WTC11 (cell line): ENCODE measurements at regions not wholly inside any gene's neighbourhood (a gene's known extent, or its start where the extent isn't known, plus 50 kb on each side); places are given as distances from the start of the nearest gene placed in this dataset.

Experiments
- ATAC-seq: fragments of 200-7000 bp; cut with Tn5 transposase; 2 replicates; pipeline ENCODE4 v1.10.0; 2021; ENCODE audit warnings: mild to moderate bottlenecking, moderate library complexity
- CTCF ChIA-PET: fragments of 300-600 bp; sonication (Branson Sonifier 250); formaldehyde crosslinking; loops from one replicate; lab custom pipeline; 2021; ENCODE audit warnings: antibody characterized with exemption; lab: Charles Lee
- POLR2A ChIA-PET: fragments of 350-600 bp; sonication (Branson Sonifier 250); formaldehyde crosslinking; loops from one replicate; lab custom pipeline; 2021; ENCODE audit warnings: antibody characterized with exemption; lab: Charles Lee
- DNase-seq: peaks from one replicate; pipeline ENCODE4 v3.0.0; 2021; ENCODE audit warnings: low spot score
- H3K27ac Mint-ChIP-seq: 2 replicates; pipeline ENCODE4 v1.8.0; 2021; ENCODE audit warnings: mixed read lengths
- H3K27me3 Mint-ChIP-seq: 2 replicates; pipeline ENCODE4 v1.8.0; 2021; ENCODE audit warnings: low read depth, mild to moderate bottlenecking, moderate library complexity, mixed read lengths
- H3K36me3 Mint-ChIP-seq: 2 replicates; pipeline ENCODE4 v1.8.0; 2021; ENCODE audit warnings: mixed read lengths
- H3K4me1 Mint-ChIP-seq: 2 replicates; pipeline ENCODE4 v1.8.0; 2022; ENCODE audit warnings: mixed read lengths
- H3K4me3 Mint-ChIP-seq: 2 replicates; pipeline ENCODE4 v1.8.0; 2021; ENCODE audit warnings: mild to moderate bottlenecking, moderate library complexity, mixed read lengths
- H3K9me3 Mint-ChIP-seq: 2 replicates; pipeline ENCODE4 v1.8.0; 2021; ENCODE audit warnings: mixed read lengths
- CBFB ChIP-seq: sonication (generic); formaldehyde crosslinking; IDR thresholded peaks from 2 replicates; pipeline ENCODE4 v1.8.1; 2022; ENCODE audit warnings: mild to moderate bottlenecking, low read depth, missing genetic modification reagents
- CREM ChIP-seq: sonication (generic); formaldehyde crosslinking; IDR thresholded peaks from 2 replicates; pipeline ENCODE4 v1.8.1; 2022; ENCODE audit warnings: mild to moderate bottlenecking, missing genetic modification reagents, moderate library complexity
- EMX1 ChIP-seq: fragments of 250-450 bp; sonication (Bioruptor Pico); IDR thresholded peaks from 2 replicates; pipeline ENCODE4 v1.8.0; 2021; ENCODE audit warnings: mild to moderate bottlenecking
- ESRRA ChIP-seq: sonication (generic); formaldehyde crosslinking; IDR thresholded peaks from 2 replicates; pipeline ENCODE4 v1.8.1; 2022; ENCODE audit warnings: mild to moderate bottlenecking, missing genetic modification reagents, borderline replicate concordance
- ETV6 ChIP-seq: sonication (generic); formaldehyde crosslinking; IDR thresholded peaks from 2 replicates; pipeline ENCODE4 v1.8.1; 2022; ENCODE audit warnings: mild to moderate bottlenecking, missing genetic modification reagents
- FOXJ3 ChIP-seq: sonication (generic); formaldehyde crosslinking; IDR thresholded peaks from 2 replicates; pipeline ENCODE4 v1.9.0; 2021; ENCODE audit warnings: missing genetic modification reagents, mild to moderate bottlenecking, borderline replicate concordance
- FOXP1 ChIP-seq: sonication (generic); formaldehyde crosslinking; IDR thresholded peaks from 2 replicates; pipeline ENCODE4 v1.8.0; 2022; ENCODE audit warnings: missing genetic modification reagents, mild to moderate bottlenecking, moderate library complexity, borderline replicate concordance
- HMGA2 ChIP-seq: fragments of 250-450 bp; sonication (Bioruptor Pico); IDR thresholded peaks from 2 replicates; pipeline ENCODE4 v1.4.0; 2021; ENCODE audit warnings: mild to moderate bottlenecking, moderate library complexity
- JAZF1 ChIP-seq: fragments of 250-450 bp; sonication (Bioruptor Pico); IDR thresholded peaks from 2 replicates; pipeline ENCODE4 v1.9.0; 2021; ENCODE audit warnings: moderate library complexity, mild to moderate bottlenecking, inconsistent platforms
- JUN ChIP-seq: sonication (generic); formaldehyde crosslinking; IDR thresholded peaks from 2 replicates; pipeline ENCODE4 v1.8.0; 2023; ENCODE audit warnings: mild to moderate bottlenecking, missing genetic modification reagents
- KAT7 ChIP-seq: sonication (generic); formaldehyde crosslinking; IDR thresholded peaks from 2 replicates; pipeline ENCODE4 v1.8.1; 2023; ENCODE audit warnings: missing genetic modification reagents, mild to moderate bottlenecking, borderline replicate concordance
- MYBL2 ChIP-seq: sonication (generic); formaldehyde crosslinking; IDR thresholded peaks from 2 replicates; pipeline ENCODE4 v1.8.1; 2023; ENCODE audit warnings: mild to moderate bottlenecking, moderate library complexity, missing genetic modification reagents
- NFE2L1 ChIP-seq: sonication (generic); formaldehyde crosslinking; IDR thresholded peaks from 2 replicates; pipeline ENCODE4 v1.8.1; 2023; ENCODE audit warnings: missing genetic modification reagents
- NFYB ChIP-seq: sonication (generic); formaldehyde crosslinking; conservative IDR thresholded peaks from 2 replicates; pipeline ENCODE4 v1.8.0; 2022; ENCODE audit warnings: low read depth, missing genetic modification reagents
- NR1H2 ChIP-seq: sonication (generic); formaldehyde crosslinking; IDR thresholded peaks from 2 replicates; pipeline ENCODE4 v1.9.0; 2021; ENCODE audit warnings: mild to moderate bottlenecking, moderate library complexity, missing genetic modification reagents
- NR2C2 ChIP-seq: sonication (generic); formaldehyde crosslinking; IDR thresholded peaks from 2 replicates; pipeline ENCODE4 v1.8.0; 2022; ENCODE audit warnings: mild to moderate bottlenecking, missing genetic modification reagents
- PRRX2 ChIP-seq: fragments of 250-450 bp; sonication (Bioruptor Pico); IDR thresholded peaks from 2 replicates; pipeline ENCODE4 v1.8.0; 2021; ENCODE audit warnings: mild to moderate bottlenecking
- SOX15 ChIP-seq: fragments of 250-450 bp; sonication (Bioruptor Pico); IDR thresholded peaks from 2 replicates; pipeline ENCODE4 v1.9.0; 2021; ENCODE audit warnings: mild to moderate bottlenecking
- SP1 ChIP-seq: sonication (generic); formaldehyde crosslinking; conservative IDR thresholded peaks from 2 replicates; pipeline ENCODE4 v1.8.1; 2022; ENCODE audit warnings: missing genetic modification reagents
- ZNF317 ChIP-seq: sonication (generic); formaldehyde crosslinking; IDR thresholded peaks from 2 replicates; pipeline ENCODE4 v1.8.1; 2023; ENCODE audit warnings: low read depth, mild to moderate bottlenecking, moderate library complexity, missing genetic modification reagents, borderline replicate concordance
- TF ChIP-seq, protein P1 (sequence below): sonication (generic); formaldehyde crosslinking; IDR thresholded peaks from 2 replicates; pipeline ENCODE4 v1.8.0; 2022; ENCODE audit warnings: mild to moderate bottlenecking, missing genetic modification reagents
- TF ChIP-seq, protein P2 (sequence below): sonication (generic); formaldehyde crosslinking; conservative IDR thresholded peaks from 2 replicates; pipeline ENCODE4 v1.8.1; 2023; ENCODE audit warnings: mild to moderate bottlenecking, low read depth, missing genetic modification reagents, moderate library complexity
- TF ChIP-seq, protein P3 (sequence below): sonication (generic); formaldehyde crosslinking; IDR thresholded peaks from 2 replicates; pipeline ENCODE4 v1.8.1; 2023; ENCODE audit warnings: mild to moderate bottlenecking, missing genetic modification reagents, moderate library complexity
- TF ChIP-seq, protein P4 (sequence below): sonication (generic); formaldehyde crosslinking; IDR thresholded peaks from 2 replicates; pipeline ENCODE4 v1.8.1; 2023; ENCODE audit warnings: mild to moderate bottlenecking, missing genetic modification reagents, borderline replicate concordance
- TF ChIP-seq, protein P5 (sequence below): sonication (generic); formaldehyde crosslinking; IDR thresholded peaks from 2 replicates; pipeline ENCODE4 v1.8.0; 2022; ENCODE audit warnings: mild to moderate bottlenecking, missing genetic modification reagents
- TF ChIP-seq, protein P6 (sequence below): fragments of 250-450 bp; sonication (Bioruptor Pico); IDR thresholded peaks from 2 replicates; pipeline ENCODE4 v2.1.2; 2022; ENCODE audit warnings: mild to moderate bottlenecking, moderate library complexity
- TF ChIP-seq, protein P7 (sequence below): sonication (generic); formaldehyde crosslinking; conservative IDR thresholded peaks from 2 replicates; pipeline ENCODE4 v1.8.1; 2022; ENCODE audit warnings: mild to moderate bottlenecking, missing genetic modification reagents

DNA sequence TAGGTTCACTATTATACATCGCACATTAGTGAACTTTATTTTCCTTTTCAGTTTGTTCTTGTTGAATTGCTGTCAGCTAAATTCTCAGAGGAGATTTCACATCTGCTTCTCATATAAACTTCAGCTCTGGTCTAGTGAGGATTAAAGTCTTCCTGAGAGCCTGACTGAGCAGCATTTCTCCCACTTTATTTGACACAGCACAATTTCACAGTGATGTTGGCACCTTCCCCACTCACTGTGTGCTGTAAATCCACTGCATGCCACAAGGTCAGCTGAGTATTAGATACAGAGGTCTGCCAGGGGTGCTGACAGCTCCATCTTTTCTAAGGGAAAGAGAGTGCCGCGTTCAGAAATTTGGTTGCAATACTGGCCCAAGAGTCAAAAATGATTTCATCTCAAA, 567.4 kb downstream of the PRR16 start:
- no peak for DNase-seq
- H3K36me3 Mint-ChIP-seq, result no peaks in the 10 kb centered on the region
- H3K9me3 Mint-ChIP-seq, result no peaks in the 10 kb centered on the region

DNA sequence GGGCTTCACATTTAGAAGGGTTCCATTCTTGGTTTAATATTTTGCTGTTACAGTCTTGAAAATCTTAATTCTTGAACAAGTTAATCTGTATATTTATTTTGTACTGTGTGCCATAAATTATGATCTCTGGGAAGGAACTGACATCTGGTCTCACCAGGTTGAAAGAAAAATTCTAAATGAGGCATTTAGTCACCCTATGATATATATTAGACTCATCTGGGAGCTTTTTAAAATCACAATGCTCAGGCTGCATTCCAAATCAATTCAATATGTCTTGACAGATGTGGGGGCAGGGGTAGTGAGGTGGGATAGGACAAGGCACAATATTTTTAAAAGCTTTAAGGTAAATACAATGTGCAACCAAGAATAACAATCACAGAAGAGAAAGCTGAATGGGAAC, 569.2 kb downstream of the PRR16 start:
- TF ChIP-seq EMX1 (CRISPR knock-in tag), result no peak
- TF ChIP-seq, protein P1, sequence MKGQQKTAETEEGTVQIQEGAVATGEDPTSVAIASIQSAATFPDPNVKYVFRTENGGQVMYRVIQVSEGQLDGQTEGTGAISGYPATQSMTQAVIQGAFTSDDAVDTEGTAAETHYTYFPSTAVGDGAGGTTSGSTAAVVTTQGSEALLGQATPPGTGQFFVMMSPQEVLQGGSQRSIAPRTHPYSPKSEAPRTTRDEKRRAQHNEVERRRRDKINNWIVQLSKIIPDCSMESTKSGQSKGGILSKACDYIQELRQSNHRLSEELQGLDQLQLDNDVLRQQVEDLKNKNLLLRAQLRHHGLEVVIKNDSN, result no peak
- no peak for TF ChIP-seq PRRX2
- TF ChIP-seq, protein P2, sequence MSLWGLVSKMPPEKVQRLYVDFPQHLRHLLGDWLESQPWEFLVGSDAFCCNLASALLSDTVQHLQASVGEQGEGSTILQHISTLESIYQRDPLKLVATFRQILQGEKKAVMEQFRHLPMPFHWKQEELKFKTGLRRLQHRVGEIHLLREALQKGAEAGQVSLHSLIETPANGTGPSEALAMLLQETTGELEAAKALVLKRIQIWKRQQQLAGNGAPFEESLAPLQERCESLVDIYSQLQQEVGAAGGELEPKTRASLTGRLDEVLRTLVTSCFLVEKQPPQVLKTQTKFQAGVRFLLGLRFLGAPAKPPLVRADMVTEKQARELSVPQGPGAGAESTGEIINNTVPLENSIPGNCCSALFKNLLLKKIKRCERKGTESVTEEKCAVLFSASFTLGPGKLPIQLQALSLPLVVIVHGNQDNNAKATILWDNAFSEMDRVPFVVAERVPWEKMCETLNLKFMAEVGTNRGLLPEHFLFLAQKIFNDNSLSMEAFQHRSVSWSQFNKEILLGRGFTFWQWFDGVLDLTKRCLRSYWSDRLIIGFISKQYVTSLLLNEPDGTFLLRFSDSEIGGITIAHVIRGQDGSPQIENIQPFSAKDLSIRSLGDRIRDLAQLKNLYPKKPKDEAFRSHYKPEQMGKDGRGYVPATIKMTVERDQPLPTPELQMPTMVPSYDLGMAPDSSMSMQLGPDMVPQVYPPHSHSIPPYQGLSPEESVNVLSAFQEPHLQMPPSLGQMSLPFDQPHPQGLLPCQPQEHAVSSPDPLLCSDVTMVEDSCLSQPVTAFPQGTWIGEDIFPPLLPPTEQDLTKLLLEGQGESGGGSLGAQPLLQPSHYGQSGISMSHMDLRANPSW (CRISPR knock-in tag), result no peak
- no peak for TF ChIP-seq ZNF317 (CRISPR knock-in tag)
- no peak for TF ChIP-seq NR2C2 (CRISPR knock-in tag)
- TF ChIP-seq NFE2L1, result no peak
- no peak for TF ChIP-seq SOX15
- TF ChIP-seq SP1 (CRISPR knock-in tag), result no peak
- no peak for TF ChIP-seq JUN (CRISPR knock-in tag)
- no peak for TF ChIP-seq ESRRA (CRISPR knock-in tag)
- no peak for TF ChIP-seq FOXJ3
- TF ChIP-seq NFYB (CRISPR knock-in tag), result no peak
- TF ChIP-seq, protein P3, sequence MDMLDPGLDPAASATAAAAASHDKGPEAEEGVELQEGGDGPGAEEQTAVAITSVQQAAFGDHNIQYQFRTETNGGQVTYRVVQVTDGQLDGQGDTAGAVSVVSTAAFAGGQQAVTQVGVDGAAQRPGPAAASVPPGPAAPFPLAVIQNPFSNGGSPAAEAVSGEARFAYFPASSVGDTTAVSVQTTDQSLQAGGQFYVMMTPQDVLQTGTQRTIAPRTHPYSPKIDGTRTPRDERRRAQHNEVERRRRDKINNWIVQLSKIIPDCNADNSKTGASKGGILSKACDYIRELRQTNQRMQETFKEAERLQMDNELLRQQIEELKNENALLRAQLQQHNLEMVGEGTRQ, result no peak
- no peak for TF ChIP-seq HMGA2 (CRISPR knock-in tag)
- TF ChIP-seq, protein P4, sequence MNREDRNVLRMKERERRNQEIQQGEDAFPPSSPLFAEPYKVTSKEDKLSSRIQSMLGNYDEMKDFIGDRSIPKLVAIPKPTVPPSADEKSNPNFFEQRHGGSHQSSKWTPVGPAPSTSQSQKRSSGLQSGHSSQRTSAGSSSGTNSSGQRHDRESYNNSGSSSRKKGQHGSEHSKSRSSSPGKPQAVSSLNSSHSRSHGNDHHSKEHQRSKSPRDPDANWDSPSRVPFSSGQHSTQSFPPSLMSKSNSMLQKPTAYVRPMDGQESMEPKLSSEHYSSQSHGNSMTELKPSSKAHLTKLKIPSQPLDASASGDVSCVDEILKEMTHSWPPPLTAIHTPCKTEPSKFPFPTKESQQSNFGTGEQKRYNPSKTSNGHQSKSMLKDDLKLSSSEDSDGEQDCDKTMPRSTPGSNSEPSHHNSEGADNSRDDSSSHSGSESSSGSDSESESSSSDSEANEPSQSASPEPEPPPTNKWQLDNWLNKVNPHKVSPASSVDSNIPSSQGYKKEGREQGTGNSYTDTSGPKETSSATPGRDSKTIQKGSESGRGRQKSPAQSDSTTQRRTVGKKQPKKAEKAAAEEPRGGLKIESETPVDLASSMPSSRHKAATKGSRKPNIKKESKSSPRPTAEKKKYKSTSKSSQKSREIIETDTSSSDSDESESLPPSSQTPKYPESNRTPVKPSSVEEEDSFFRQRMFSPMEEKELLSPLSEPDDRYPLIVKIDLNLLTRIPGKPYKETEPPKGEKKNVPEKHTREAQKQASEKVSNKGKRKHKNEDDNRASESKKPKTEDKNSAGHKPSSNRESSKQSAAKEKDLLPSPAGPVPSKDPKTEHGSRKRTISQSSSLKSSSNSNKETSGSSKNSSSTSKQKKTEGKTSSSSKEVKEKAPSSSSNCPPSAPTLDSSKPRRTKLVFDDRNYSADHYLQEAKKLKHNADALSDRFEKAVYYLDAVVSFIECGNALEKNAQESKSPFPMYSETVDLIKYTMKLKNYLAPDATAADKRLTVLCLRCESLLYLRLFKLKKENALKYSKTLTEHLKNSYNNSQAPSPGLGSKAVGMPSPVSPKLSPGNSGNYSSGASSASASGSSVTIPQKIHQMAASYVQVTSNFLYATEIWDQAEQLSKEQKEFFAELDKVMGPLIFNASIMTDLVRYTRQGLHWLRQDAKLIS (CRISPR knock-in tag), result no peak
- no peak for TF ChIP-seq FOXP1 (CRISPR knock-in tag)
- Mint-ChIP-seq H3K4me1 (peaks cover 7% of the 10 kb centered on the region), H3K9me3 (no peaks in the 10 kb centered on the region), H3K27ac (no peak overlapping the region), H3K4me3 (no peak overlapping the region), H3K36me3 (no peaks in the 10 kb centered on the region), H3K27me3 (no peaks in the 10 kb centered on the region)
- DNase-seq (no peak), ATAC-seq (no peak)
- ChIA-PET CTCF (no interaction called here), POLR2A (no interaction called here)

More for the DNA sequence above, 567.4 kb downstream of the PRR16 start:
- Mint-ChIP-seq H3K27ac (no peak overlapping the region), H3K4me1 (peaks cover 7% of the 10 kb centered on the region), H3K27me3 (no peaks in the 10 kb centered on the region), H3K4me3 (no peak overlapping the region)
- no peak for ATAC-seq
- CTCF ChIA-PET, result no interaction called here
- TF ChIP-seq, protein P5, sequence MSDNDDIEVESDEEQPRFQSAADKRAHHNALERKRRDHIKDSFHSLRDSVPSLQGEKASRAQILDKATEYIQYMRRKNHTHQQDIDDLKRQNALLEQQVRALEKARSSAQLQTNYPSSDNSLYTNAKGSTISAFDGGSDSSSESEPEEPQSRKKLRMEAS (CRISPR knock-in tag), result no peak
- TF ChIP-seq JAZF1 (no peak), NR1H2 (CRISPR knock-in tag) (no peak), KAT7 (no peak), NFE2L1 (no peak), ETV6 (CRISPR knock-in tag) (no peak), CBFB (CRISPR knock-in tag) (no peak), MYBL2 (no peak), CREM (CRISPR knock-in tag) (no peak)
- TF ChIP-seq, protein P6, sequence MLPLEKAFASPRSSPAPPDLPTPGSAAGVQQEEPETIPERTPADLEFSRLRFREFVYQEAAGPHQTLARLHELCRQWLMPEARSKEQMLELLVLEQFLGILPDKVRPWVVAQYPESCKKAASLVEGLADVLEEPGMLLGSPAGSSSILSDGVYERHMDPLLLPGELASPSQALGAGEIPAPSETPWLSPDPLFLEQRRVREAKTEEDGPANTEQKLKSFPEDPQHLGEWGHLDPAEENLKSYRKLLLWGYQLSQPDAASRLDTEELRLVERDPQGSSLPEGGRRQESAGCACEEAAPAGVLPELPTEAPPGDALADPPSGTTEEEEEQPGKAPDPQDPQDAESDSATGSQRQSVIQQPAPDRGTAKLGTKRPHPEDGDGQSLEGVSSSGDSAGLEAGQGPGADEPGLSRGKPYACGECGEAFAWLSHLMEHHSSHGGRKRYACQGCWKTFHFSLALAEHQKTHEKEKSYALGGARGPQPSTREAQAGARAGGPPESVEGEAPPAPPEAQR (CRISPR knock-in tag), result no peak
- TF ChIP-seq, protein P7, sequence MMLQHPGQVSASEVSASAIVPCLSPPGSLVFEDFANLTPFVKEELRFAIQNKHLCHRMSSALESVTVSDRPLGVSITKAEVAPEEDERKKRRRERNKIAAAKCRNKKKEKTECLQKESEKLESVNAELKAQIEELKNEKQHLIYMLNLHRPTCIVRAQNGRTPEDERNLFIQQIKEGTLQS (CRISPR knock-in tag), result no peak
- POLR2A ChIA-PET, result no interaction called here
